Fibroblast of skin of back (primary cell): ENCODE measurements at regions not wholly inside any gene's neighbourhood (a gene's known extent, or its start where the extent isn't known, plus 50 kb on each side); places are given as distances from the start of the nearest gene placed in this dataset.
"Not testable (repeated sequence)": the region's sequence is repeated elsewhere in the genome, so short reads cannot be mapped to it uniquely, and the experiment has no call there.

Experiments
- DNase-seq: peaks from one replicate; pipeline ENCODE4 v3.0.0-alpha.2; 2013

DNA sequence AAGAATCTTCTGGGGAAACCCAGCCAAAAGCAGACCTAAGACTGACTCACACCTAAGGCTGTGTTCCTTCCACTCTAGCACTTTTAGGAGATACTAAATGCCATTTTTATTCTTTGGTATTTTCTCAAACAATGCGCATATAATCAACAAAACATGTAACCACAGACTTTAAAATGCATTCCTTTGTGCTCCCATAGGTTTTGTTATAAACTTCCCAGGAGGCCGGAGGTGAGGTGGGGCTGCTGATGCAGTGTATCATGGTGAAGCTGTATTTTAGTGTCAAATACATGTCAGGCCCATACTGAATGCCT is 155.2 kb downstream of the BTBD3 start:
- DNase-seq = peak; percentile 12

GRCh38 chr20:12074111-12074655 is 156.5 kb downstream of the BTBD3 start:
- no peak for DNase-seq

- DNase-seq = no peak
These were observed 158.5 kb downstream of the BTBD3 start for GRCh38 chr20:12076200-12076599.

- DNase-seq = no peak
These were observed 160.2 kb downstream of the BTBD3 start for GRCh38 chr20:12077875-12078274.

GRCh38 chr20:12079490-12079889 is 161.8 kb downstream of the BTBD3 start:
- DNase-seq = no peak

GRCh38 chr20:12083269-12083668 is 165.6 kb downstream of the BTBD3 start:
- DNase-seq = peak; percentile 7

- no peak for DNase-seq
These were observed 166.8 kb downstream of the BTBD3 start for GRCh38 chr20:12084482-12084881.

DNA sequence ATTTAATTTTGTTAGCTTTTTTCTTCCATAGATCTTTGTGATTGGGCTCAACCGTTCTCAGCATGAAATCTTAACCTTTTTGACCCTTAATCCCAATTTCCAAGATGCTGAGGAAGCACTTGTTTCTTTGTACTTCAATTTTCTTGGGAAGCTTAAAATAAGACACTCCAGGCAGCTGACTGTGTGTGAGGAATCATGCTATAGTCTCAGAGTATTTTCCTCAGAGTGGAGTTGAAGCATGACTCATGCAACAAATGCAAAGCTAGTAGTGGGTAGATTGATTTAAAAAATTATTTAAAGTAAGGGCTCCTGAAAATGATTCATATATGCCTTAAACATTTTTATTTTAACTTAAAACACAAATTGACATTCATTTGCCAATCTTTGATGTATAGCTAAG is 168.7 kb downstream of the BTBD3 start:
- DNase-seq = peak; percentile 26

- no peak for DNase-seq
These were observed 173.2 kb downstream of the BTBD3 start for GRCh38 chr20:12090920-12091319.

DNA sequence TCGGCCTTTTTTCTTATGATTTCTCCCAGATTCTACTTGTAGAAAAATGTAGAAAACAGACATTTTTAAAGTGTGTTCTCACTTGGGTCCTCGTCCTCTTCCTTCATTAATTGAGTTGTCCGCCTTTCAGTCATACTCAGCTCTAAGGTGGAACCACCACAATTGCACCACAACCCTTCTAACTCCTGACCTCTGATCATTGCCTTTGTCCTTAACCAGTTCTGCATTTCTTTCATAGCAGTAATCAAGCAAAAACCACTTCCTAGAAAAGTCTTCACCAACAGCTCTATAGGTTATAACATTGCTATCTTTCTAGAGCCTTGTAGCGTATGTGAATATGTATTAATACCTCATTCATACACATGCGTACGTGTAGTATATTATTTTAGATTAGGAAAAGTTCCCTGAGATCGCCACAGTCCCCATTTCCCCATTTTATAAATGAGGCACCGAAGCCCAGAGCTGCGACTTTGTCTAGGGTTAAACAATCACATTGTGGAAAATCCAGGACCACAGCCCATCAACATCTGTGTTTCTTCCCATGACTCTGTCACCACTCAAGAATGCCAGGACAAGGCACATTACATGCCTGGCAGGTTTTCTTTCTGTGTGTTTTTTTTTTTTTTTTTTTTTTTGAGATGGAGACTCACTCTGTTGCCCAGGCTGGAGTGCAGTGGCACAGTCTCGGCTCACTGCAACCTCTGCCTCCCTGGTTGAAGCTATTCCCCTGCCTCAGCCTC is 175.5 kb downstream of the BTBD3 start:
- no peak for DNase-seq

DNA sequence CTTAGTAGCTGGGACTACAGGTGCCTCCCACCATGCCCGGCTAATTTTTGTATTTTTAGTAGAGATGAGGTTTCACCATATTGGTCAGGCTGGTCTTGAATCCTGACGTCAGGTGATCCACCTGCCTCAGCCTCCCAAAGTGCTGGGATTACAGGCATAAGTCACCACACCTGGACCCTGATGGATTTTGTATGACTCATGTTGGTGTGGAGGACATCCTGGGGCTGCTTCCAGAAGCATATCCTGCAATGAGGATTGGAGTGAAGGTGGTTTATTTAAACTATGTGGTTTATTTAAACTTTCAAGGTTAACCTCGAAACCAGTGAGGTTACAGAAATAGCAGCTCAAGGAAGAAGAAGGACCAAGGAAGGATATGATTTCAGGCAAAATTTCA is 176.1 kb downstream of the BTBD3 start:
- not testable (repeated sequence) for DNase-seq

- DNase-seq = no peak
These were observed 177.7 kb downstream of the BTBD3 start for GRCh38 chr20:12095180-12095920.

- DNase-seq = no peak
These were observed 180.7 kb downstream of the BTBD3 start for GRCh38 chr20:12098421-12098820.

DNA sequence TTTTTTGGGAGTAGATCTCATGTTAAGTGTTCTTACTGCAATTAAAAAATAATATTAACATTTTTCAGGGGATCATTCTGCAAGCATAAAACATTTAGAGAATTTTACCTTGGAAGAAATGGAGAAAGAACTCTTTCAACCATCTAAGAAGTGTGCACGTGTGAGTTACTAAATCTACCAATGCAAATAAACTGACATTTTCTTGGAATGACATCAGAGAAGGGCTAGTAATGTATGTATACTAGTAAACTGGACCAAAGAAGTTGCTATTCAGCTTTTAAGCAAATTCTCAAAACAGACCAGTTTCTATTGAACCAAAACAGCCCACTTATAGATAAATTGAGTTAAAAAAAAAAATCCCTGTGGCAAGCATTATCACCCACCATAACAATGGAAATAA is 191.2 kb downstream of the BTBD3 start:
- no peak for DNase-seq

- DNase-seq = no peak
These were observed 192.6 kb downstream of the BTBD3 start for GRCh38 chr20:12110274-12110673.

GRCh38 chr20:12110711-12111110 is 193.0 kb downstream of the BTBD3 start:
- no peak for DNase-seq

- no peak for DNase-seq
These were observed 193.9 kb downstream of the BTBD3 start for GRCh38 chr20:12111431-12112088.

- DNase-seq = no peak
These were observed 194.4 kb downstream of the BTBD3 start for GRCh38 chr20:12112089-12112474.

GRCh38 chr20:12112665-12113064 is 195.0 kb downstream of the BTBD3 start:
- DNase-seq = no peak

- no peak for DNase-seq
These were observed 195.4 kb downstream of the BTBD3 start for GRCh38 chr20:12113075-12113467.

DNA sequence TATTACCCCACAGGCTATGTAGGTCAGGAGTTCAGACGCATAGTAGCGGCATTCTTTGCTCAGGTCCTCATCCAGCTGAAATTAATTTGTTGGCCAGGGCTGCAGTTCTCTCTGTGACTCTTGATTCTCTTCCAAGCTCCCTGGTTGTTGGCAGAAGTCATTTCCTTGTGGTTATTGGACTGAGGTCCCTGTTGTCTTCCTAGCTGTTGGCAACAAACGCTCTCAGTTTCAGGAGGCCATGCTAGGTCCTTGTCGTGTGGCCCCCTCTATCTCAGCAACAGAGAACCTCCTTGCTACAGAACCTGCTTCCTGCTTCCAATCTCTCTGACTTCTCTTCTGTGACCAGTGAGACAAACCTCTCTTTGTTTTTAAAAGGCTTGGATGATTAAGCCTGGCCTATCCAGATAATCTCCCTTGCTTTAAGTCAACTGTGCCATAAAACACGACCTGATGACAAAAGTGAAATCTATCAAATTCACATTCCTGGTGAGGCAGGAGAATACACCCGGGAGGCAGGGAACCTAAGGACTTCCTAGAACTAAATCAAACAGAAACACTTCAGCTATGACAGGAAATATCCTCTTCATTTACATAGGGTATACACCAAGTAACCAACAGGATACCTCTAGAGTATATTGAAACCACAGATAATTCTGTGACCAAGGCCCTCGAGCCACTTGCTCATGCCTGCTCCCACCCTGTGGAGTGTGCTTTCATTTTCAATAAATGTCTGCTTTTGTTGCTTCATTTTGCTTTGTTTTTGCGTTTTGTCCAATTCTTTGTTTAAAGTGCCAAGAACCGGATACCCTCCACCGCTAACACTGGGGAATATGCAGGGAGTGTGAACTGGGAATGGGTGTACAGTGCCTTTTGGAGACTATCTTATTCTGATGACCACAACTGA is 196.0 kb downstream of the BTBD3 start:
- peak; percentile 14 for DNase-seq

DNA sequence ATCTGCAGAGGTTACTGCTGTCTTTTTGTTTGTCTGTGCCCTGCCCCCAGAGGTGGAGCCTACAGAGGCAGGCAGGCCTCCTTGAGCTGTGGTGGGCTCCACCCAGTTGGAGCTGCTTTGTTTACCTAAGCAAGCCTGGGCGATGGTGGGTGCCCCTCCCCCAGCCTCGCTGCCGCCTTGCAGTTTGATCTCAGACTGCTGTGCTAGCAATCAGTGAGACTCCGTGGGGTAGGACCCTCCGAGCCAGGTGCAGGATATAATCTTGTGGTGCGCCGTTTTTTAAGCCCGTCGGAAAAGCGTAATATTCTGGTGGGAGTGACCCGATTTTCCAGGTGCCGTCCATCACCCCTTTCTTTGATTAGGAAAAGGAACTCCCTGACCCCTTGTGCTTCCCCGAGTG is 211.4 kb downstream of the BTBD3 start:
- DNase-seq = not testable (repeated sequence)

GRCh38 chr20:12129532-12129931 is 211.8 kb downstream of the BTBD3 start:
- not testable (repeated sequence) for DNase-seq
